DMS153 (cell line): ENCODE measurements at regions not wholly inside any gene's neighbourhood (a gene's known extent, or its start where the extent isn't known, plus 50 kb on each side); places are given as distances from the start of the nearest gene placed in this dataset.
"Not testable (repeated sequence)": the region's sequence is repeated elsewhere in the genome, so short reads cannot be mapped to it uniquely, and the experiment has no call there.

Source experiments
- DNase-seq: peaks from one replicate; lab custom pipeline; 2025; lab: John Stamatoyannopoulos, UW

DNA sequence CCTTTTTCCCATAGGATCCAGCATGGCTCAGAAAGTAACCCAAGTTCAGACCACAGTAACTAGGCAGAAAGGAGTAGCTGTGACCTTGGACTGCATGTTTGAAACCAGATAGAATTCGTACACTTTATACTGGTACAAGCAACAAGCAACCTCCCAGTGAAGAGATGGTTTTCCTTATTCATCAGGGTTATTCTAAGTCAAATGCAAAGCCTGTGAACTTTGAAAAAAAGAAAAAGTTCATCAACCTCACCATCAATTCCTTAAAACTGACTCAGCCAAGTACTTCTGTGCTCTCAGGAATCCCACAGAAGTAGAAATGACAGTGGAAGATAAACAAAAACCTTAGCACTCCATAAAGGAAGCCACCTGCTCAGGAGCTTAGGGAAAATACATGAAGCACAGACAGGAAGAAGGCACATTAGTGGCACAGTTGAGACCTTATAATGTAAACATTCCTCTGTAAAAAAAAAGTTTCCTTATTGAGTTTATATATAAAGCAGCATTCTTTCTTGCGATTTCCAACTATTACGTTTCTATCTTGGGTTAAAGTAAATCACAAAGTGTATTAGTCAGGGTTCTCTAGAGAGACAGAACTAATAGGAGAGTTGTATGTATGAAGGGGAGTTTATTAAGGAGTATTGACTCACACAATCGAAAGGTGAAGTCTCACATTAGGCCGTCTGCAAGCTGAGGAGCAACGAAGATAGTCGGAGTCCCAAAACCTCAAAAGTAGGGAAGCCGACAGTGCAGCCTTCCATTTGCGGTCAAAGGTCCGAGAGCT is 398.4 kb downstream of the DAD1 start:
- DNase-seq = no peak

DNA sequence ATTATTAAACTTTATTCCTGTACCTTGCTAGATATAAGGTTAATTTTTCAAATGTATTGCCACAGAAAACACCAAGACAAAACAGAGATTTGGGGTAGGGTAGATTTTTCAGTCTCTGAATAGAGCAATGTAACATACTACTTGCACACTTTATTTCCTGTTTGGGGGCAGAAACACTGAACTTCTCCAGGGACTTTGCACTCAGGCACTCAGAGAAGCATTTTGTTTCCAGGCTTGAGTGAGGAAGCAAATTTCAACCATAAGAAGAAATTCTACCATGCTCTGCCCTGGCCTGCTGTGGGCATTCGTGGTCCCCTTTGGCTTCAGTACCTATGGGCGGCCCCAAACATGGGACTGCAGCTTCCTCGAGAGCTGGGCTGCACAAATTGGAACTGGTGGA is 399.1 kb downstream of the DAD1 start:
- DNase-seq = no peak

DNA sequence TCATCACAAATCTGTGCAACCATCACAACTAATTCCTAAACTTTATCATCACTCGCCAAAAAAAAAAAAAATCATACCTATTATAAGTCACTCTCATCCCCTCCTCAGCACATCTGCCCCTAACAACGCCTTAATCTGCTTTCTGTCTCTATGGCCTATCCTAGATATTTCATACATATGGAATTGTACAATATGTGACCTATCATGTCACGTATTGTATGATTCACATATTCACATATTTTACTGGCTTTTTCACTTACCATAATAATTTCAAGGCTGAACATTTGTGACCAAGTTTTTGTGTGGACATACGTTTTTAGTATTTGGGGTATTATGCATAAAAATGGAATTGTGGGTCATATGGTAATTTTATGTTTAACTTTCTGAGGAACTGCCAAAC is 400.7 kb downstream of the DAD1 start:
- DNase-seq = no peak

DNA sequence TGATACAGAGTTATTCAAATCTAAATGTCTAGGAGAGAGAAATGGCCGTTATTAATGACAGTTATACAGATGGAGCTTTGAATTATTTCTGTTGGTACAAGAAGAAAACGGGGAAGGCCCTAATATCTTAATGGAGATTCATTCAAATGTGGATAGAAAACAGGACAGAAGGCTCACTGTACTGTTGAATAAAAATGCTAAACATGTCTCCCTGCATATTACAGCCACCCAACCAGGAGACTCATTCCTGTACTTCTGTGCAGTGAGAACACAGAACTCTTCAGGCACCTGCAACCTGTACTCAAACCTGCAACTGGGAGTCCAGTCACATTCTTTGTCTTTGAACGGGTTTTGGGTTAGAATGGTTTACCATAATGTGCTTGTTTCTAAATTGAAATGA is 403.2 kb downstream of the DAD1 start:
- DNase-seq = no peak

DNA sequence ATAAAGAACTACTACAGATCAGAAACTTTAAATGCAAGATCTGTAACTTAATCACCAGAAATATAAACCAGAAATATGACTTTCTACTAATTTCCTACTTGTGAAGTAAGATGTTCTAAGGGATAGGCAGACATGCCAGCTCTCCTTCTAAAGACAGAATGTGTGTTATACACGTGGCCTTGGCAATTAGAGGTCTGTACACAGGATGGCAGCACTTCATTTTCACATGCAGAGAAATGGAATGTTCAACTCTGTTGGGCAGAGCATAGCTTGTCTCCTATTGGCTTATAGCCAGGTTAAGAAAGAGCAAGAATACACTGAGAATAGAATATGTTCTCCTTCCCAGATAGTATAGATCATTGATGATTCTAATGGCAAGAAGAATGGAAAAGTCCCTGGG is 403.8 kb downstream of the DAD1 start:
- no peak for DNase-seq

DNA sequence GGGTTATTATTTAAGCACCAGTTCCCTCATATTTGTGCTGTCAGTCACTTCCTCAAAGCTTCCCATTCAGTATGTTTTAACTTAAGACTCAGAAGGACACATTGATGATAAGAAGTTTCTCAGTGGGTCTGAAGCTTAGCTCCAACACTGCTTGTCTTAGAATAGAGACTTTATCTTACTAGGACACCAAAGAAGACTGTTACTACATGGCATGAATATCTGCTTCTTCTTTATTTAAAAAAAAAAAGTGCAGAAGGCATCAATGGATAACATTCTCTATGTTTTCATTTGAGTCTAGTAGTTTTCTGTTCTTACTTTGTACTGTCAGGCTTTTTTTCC is 404.2 kb downstream of the DAD1 start:
- DNase-seq = no peak

DNA sequence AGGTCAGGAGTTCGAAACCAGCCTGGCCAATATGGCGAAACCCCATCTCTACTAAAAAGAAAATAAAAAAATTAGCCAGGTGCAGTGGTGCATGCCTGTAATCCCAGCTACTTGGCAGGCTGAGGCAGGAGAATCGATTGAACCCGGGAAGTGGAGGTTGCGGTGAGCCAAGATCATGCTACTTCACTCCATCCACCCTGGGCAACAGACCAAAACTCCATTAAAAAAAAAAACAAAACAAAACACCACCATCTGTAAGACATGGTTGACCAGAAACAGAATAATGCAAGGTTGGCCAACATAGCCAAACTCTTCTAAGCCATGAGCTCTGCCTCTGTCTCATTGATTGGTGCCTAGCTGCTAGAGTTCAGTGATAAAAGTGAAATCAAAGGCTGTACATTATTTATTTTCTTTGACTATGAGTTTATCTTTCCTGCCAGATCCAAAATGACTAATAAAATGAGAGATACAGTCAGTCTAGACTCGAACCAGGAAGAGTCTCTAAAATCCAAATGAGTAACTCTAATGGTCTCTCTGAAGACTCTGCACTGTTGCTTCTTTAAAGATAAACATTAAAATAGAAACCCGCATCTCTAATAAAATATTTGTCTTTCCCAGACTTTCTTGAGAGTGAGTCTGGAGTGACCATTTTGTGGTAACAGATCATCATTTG is 404.7 kb downstream of the DAD1 start:
- no peak for DNase-seq

DNA sequence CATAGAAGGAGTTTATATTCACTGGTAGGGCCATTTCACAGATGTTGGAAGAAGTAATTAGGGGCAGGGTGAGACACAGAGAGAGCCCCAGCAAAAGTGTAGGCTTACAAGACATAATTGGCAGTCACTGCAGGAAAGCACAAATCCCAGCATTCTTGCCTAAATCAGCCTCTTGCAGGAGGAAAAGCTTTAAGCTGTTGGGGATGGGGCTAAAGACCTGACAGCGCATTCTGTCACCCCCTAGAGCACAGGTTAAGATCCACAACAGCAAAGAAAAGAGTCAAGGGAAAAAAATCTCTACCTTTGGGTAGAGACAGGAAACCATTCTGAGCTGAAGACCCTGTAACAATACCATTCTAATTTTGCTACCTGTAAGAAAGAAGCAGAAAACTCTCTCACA is 409.0 kb downstream of the DAD1 start:
- DNase-seq = no peak

DNA sequence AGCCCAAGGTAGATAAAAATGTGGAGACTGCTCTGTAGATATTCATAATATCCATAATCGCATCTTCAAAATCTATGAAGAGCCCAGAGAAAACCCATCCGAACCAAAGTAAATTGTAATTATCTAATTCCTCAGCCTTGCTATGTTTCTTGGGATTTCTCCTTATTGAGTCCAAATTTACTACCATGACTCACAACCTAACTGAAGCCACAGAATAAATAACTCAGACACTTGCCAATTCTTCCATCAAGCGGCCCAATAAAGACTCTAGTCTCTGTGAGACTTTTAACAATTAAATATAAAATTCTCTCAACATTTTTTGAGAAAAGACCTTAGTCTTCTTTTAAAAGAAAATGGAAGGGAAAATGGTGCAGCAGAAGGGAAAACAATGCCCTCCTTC is 409.8 kb downstream of the DAD1 start:
- DNase-seq = no peak

DNA sequence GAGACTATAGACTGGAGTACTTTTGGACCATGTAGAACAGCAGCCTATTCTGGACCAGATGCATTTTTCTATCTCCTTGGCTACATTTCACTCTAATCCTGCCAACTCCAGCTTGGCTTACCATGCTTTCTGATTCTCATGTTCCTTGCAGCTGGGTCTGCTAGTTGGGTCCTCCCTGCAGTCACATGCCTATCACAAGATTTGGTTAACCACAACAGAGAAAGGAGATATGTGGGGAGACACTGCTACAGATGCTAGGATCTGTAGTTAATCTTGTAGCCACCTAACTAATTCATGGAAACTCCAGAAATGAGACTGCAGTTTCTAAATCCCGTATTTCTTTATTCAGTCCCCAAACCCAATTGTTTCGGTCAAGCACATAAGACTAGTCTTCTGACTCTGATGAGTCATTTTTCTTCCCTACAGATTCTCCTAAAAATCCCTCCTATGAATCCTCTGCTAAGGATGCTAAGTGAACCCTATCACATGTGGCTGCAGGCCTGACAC is 410.6 kb downstream of the DAD1 start:
- no peak for DNase-seq

DNA sequence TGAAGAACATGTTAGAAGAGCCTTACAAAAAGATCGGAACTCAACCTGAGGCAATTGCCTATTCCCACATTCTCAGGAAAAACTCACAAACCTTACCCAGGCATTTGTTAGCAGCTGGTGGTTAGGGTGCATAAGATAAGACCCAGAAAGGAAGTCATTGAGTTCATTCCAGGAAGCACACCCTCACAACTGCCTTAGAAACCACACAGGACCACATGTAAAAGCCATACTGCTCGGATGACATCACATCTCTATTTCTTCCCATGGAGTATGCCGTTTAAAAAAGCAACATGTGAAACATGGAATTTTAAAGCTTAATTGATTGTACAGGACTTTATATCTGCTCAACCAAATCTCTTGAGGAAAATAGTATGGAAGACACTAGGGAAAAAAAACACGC is 411.2 kb downstream of the DAD1 start:
- no peak for DNase-seq

DNA sequence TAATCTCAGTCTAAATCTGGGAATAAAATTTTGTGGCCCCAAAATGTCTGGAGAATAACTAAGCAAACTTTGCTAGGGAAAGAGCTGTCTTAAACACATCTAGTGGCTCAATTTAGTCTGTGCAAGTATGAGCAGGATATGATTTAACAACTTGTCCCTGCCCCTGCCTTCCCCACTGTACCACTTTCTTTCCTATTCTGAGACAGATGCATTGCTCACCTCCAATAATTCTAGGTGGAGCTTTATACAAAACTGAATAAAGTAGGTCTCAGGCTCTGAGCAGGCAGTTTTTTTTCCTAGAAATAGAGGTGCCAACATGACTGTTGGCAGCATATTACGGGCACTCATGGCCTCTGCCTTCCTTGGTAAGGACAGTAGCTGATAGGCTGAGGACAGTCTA is 412.1 kb downstream of the DAD1 start:
- no peak for DNase-seq

DNA sequence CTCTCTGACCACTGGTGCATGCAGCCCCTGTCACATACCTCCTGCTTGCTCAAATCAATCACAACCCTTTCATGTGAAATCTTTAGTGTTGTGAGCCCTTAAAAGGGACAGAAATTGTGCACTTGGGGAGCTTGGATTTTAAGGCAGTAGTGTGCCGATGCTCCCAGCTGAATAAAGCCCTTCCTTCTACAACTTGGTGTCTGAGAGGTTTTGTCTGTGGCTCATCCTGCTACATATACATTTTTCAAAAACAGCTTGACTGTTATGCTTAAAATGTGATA is 413.8 kb downstream of the DAD1 start:
- DNase-seq = not testable (repeated sequence)

DNA sequence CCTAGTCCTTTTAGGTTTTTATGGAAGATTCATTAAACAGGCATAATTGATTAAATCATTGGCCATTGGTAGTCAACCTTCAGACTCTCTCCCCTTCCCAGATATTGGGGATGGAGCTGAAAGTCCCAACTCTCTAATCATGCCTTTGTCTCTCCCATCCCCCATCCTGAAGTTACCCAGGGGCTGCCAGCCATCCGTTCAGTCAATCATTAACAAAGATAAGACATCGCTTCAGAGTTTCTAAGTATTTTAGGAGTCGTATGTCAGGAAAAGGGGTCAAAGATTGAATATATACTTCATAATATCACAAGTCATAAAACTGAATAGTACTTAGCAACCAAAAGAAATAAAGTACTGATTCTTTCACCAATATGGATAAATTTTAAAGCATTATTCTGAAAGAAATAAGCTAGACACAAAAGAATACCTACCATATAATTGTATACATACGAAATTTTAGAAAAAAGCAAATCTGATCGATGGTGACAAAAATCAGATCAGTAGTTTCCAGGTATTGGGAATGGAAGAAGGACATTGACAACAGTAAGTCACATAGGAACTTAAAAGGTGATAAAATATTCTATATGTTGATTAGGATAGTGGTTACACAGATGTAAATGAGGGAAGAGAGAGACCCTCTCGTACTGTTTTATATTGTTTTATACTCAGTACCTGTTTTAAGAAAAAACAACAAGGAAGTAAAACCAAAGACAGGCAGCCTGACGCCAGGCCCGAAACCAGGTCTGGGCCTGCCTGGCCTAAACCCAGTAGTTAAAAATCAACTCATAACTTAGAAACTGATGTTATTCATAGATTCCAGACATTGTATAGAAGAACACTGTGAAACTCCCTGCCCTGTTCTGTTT is 414.4 kb downstream of the DAD1 start:
- DNase-seq = no peak

DNA sequence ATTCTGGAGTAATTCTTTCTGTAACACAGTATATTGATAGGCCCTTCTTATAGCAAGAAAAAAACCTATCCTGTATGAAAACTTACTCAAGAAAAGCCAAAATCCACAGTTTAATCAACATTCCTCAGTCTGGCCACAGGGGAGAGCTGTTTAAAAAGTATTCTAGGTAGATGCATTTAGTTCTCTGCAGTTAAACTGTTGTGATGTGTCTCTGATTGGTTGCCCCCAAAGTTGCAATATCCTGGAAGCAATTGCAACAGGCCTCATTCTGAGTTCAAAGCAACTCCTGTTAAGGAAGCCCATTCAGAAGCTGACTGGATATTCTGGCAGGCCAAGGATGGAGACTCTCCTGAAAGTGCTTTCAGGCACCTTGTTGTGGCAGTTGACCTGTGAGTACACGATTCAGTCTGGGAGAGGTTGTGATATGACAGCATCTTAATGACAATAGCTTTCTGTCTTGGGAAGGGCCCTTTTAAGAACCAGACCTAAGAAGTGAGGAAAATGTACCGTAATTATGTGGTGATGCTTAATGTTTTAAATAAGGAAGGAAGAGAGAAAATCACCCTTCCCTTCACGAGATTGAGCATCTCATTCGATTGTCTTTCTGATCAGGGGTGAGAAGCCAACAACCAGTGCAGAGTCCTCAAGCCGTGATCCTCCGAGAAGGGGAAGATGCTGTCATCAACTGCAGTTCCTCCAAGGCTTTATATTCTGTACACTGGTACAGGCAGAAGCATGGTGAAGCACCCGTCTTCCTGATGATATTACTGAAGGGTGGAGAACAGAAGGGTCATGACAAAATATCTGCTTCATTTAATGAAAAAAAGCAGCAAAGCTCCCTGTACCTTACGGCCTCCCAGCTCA is 420.7 kb downstream of the DAD1 start:
- no peak for DNase-seq

DNA sequence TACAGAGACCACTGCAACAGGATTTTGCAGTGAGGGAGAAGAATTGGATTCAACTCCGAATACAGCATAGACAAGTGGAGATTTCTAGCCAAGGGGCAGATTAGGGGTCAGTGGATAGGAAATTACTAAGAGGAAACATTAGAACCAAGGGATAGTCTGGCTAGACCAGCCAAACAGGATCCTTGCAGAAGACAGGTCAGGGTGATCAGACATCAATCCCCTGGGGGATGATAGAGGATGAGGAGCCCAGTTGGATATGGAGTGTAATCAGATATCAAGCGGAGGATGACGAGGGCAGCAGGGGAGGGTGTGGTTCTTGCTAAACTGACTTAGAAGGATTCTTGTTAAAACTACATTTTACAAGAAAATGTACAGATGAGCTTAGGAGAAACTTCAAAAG is 424.4 kb downstream of the DAD1 start:
- no peak for DNase-seq

DNA sequence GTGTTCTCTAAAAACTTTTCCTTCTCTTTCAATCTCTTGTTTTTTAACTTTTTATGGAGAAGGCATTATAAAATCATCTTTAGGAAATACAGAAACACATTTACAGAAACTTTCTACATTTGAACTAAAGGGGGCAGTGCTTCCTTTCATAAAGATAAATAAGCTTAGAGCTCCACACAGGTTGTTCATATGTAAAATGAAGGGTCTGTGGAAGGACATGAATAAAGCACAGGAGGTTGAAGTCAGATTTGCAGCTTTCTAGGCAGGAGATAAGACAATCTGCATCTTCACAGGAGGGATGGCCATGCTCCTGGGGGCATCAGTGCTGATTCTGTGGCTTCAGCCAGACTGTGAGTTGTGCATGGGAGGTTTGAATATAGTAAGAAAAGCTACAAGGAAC is 426.0 kb downstream of the DAD1 start:
- DNase-seq = no peak

DNA sequence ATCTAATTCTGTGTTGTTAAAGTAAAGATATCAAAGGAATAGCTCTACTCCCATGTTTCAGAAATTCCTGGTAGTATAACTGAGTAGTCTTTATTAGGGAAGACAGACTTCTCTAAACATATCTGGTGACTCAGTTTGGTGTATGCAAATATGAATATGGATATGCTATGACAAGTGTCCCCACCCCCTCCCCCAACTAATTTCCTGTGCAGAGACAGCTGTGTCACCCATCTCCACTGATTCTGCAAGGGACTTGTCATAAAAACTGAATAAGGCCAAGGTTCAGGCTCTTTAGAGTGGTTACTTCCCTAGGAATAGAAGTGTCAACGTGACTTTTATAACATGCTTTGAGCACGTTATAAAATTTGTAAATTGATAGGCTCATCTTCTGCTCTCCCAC is 429.1 kb downstream of the DAD1 start:
- DNase-seq = no peak

DNA sequence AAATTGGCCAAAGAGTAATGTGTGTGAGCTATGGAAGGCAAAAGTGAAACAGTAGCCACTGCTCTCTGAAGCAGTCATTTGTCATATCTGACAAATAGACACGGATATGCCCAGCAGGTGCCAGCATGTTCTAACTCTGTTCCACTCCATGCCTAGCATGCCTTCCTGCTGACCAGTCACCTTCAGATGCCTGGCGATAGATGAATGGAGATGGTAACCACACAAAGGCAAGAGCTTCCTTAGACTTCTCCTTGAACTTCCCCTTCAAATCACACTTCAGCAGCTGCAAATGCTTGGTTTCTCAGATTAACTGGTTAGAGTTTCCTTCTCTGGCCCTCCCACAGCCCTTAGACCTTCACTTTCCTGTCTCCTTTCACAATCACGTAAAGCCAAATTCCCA is 429.9 kb downstream of the DAD1 start:
- no peak for DNase-seq

DNA sequence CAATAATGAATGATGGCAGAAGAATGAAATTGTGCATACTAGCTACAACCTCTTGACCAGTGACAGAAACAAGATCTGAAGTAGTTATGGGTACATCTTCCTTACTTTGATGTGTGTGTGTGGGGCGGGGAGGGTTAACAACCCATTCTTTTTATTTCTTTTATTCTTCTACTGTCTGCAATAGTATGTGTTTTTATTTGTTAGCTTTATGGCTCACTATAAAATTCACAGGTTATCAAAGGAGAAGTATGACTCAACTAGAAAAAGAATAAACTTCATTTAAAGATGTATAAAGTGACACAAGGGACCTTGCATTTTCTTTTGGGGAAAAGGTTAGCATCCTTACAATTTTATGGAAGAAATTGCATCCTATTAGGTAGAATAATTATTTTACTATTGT is 430.5 kb downstream of the DAD1 start:
- DNase-seq = no peak

DNA sequence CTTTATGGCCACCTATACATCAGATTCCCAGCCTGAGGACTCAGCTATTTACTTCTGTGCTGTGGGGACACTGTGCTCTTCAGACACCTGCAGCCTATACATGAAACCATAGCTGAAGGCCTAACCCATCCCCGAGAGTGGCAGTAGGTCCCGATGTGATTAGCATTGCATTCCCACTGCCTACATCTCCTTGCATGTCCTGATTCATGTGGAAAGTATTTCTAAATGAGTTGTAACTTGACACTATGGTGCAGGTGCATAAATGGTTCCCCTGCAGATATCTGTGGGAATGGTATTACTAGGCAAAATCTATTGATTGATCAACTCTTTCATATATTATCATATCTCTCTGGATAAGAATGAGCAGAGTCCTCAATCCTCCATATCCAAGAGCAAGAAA is 433.5 kb downstream of the DAD1 start:
- no peak for DNase-seq

DNA sequence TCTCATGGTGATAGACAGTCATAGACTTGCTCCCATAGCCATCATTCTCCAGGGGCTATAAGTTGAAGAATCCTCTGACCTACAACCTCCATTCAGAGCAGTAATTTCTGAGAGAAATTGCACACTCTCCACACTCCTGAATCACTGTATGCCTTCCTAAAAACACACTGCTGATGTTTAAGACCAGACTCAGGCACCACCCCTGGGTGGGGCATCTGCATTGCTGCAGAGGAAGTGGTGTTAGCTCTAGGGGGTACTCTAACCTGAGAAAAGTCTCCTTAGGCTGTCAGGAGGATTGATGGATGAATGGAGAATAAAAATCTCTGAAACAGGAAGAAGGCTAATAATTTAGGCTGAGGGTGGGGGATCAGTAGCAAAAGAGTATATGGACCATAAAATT is 436.1 kb downstream of the DAD1 start:
- no peak for DNase-seq
